NCI-H2081 treated with DMSO at 0.1 percent for 48 hours (cell line): ENCODE measurements at regions not wholly inside any gene's neighbourhood (a gene's known extent, or its start where the extent isn't known, plus 50 kb on each side); places are given as distances from the start of the nearest gene placed in this dataset.

Source experiments
- DNase-seq: peaks from one replicate; lab custom pipeline; 2025; lab: John Stamatoyannopoulos, UW

- no peak for DNase-seq
Observed at GRCh38 chr14:25756876-25757275, 706.9 kb upstream of the STXBP6 start.

GRCh38 chr14:25753130-25753529, 703.2 kb upstream of the STXBP6 start:
- DNase-seq: no peak

- no peak for DNase-seq
Observed at GRCh38 chr14:25750436-25750835, 700.5 kb upstream of the STXBP6 start.
